ENCODE measurements at regions not wholly inside any gene's neighbourhood (a gene's known extent, or its start where the extent isn't known, plus 50 kb on each side); places are given as distances from the start of the nearest gene placed in this dataset.

DNA sequence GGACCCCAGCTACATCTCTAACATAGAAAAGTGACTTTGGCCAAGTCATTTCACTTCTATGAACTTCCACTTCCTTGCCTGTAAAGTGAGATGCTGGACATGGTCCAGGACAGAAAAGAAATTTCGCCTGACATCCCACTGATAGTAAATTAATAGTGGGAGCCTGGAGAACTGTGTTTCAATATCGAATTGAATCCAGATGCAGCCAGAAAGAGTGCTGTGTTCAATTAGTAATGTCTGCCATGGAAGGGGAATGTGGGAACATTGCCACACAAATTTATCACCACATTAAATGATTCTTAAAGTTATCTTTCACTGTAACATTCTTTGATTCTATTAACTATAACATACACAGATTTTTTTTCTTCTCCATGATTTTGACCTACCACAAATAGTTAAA, 255.0 kb downstream of the HACE1 start:
- H3K27me3 ChIP-seq, result no peaks in the 10 kb centered on the region
- H3K4me1 ChIP-seq, result peaks cover 0 to 4% (median 0%) of the 10 kb centered on the region in 4 donors
- no peak overlapping the region for H3K27ac ChIP-seq
- no peaks in the 10 kb centered on the region for H3K9me3 ChIP-seq
- no peak overlapping the region for H3K4me3 ChIP-seq
- DNase-seq (no peak), ATAC-seq (no peak)
- 38% methylated on average over 2 of the region's 2 CpGs for WGBS (ENCODE audit: insufficient coverage, low coverage, low lambda C conversion rate, missing lambda C conversion rate)
- no peaks in the 10 kb centered on the region for H3K36me3 ChIP-seq
- intact Hi-C loops (cut with DNase I), result no loop called here
- TF ChIP-seq, protein P1, sequence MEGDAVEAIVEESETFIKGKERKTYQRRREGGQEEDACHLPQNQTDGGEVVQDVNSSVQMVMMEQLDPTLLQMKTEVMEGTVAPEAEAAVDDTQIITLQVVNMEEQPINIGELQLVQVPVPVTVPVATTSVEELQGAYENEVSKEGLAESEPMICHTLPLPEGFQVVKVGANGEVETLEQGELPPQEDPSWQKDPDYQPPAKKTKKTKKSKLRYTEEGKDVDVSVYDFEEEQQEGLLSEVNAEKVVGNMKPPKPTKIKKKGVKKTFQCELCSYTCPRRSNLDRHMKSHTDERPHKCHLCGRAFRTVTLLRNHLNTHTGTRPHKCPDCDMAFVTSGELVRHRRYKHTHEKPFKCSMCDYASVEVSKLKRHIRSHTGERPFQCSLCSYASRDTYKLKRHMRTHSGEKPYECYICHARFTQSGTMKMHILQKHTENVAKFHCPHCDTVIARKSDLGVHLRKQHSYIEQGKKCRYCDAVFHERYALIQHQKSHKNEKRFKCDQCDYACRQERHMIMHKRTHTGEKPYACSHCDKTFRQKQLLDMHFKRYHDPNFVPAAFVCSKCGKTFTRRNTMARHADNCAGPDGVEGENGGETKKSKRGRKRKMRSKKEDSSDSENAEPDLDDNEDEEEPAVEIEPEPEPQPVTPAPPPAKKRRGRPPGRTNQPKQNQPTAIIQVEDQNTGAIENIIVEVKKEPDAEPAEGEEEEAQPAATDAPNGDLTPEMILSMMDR (IDR thresholded peaks at IDR 0.05), result no peak
- TF ChIP-seq POLR2A (IDR thresholded peaks at IDR 0.05), result no peak

DNA sequence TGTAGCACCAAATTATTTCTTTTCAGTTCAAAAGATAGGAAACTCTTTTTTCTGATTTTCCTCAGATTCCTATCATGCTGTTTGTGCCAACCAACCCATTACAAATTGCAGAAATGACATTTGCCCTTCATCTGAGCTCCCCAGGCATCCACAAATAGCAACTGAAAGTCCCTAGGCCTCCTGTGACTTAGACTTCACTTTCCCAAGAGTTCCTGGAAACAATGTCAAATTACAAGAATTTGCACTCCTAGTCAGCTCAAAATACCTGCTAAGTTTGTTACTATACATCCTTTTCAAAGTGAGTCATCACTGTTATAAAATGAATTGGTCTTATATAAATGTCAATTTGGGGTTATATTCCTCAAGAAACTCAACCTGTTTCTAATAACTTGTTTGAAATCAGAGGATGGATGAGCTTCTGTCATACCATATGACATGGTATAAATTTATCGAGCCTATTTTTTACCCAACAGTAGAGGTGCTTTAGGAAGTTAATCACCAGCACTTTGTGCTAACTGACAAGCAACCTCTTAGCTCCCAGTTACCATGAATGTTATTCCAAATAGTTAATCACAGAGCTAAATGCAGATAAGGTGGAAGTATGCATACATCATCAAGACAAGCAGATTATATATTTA, 256.5 kb downstream of the HACE1 start:
- no peaks in the 10 kb centered on the region for H3K9me3 ChIP-seq
- ATAC-seq (no peak), DNase-seq (no peak)
- no peak overlapping the region for H3K27ac ChIP-seq
- intact Hi-C loops (cut with DNase I), result no loop called here
- WGBS (ENCODE audit: insufficient coverage, low coverage, low lambda C conversion rate, missing lambda C conversion rate), result 53% methylated on average over 1 of the region's 1 CpG
- no peaks in the 10 kb centered on the region for H3K36me3 ChIP-seq
- TF ChIP-seq, protein P1 (IDR thresholded peaks at IDR 0.05), result no peak
- no peak for TF ChIP-seq POLR2A (IDR thresholded peaks at IDR 0.05)
- no peaks in the 10 kb centered on the region for H3K27me3 ChIP-seq
- H3K4me1 ChIP-seq, result peaks cover 0 to 4% (median 0%) of the 10 kb centered on the region in 4 donors
- no peak overlapping the region for H3K4me3 ChIP-seq

DNA sequence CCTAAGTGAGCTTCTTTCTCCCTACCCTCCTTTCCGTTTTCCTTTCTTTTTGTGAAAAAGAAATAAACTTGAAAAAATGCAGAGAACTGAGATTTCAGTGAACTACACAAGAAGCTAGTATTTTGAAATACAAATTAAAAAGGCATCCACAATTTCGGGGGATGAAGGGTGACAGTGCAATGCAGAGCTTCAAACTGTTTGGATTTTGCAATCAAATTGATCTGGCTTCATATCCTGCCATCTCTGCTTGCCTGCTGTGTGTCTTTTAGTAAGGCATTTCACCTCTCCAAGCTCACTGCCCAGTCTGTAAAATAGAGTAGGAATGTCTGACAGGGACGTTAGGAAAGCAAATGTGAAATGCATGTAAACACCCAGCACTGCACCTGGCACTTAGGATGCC, 258.0 kb downstream of the HACE1 start:
- no peak for TF ChIP-seq POLR2A (IDR thresholded peaks at IDR 0.05)
- TF ChIP-seq, protein P1 (IDR thresholded peaks at IDR 0.05), result no peak
- ATAC-seq, result peak in 3 of 4 donors; percentile 74 to 92 (median 86)
- H3K27ac ChIP-seq, result no peak overlapping the region
- 9% methylated on average over 3 of the region's 3 CpGs for WGBS (ENCODE audit: insufficient coverage, low coverage, low lambda C conversion rate, missing lambda C conversion rate)
- H3K4me3 ChIP-seq, result no peak overlapping the region
- no peaks in the 10 kb centered on the region for H3K27me3 ChIP-seq
- H3K4me1 ChIP-seq, result peaks cover 0 to 4% (median 0%) of the 10 kb centered on the region in 4 donors
- intact Hi-C loops (cut with DNase I), result no loop called here
- no peaks in the 10 kb centered on the region for H3K36me3 ChIP-seq
- H3K9me3 ChIP-seq, result no peaks in the 10 kb centered on the region
- no peak for DNase-seq

DNA sequence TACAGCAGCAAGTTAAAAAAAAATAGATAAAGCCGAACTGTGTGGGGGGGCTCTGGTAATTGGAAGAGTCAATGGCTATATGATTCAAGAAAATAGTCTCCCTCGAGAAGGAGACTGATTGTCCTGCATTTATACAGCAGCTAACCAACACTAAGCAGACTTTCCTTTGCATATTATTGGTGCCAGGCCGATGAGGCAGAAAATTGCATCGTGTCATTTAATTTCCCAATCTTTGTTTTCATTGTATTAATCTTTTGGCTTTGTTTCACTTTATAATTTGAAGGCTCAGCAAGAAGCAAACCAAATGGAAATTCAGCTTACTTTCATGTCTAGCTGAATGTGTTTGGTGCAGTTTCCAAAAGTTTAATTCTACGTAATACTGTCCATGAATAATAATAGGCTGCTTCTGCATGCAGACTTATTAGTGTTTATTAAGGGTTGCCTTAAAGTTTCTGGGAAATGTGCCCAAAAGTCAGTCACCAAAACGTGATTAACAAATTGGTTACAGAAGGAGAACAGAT, 258.5 kb downstream of the HACE1 start:
- DNase-seq (no peak), ATAC-seq (peak in 1 of 4 donors; percentile 32)
- TF ChIP-seq, protein P1 (IDR thresholded peaks at IDR 0.05), result no peak
- TF ChIP-seq POLR2A (IDR thresholded peaks at IDR 0.05), result no peak
- Histone ChIP-seq H3K4me1 (peaks cover 0 to 4% (median 0%) of the 10 kb centered on the region in 4 donors), H3K36me3 (no peaks in the 10 kb centered on the region), H3K9me3 (no peaks in the 10 kb centered on the region), H3K27ac (no peak overlapping the region), H3K4me3 (no peak overlapping the region), H3K27me3 (no peaks in the 10 kb centered on the region)
- WGBS (ENCODE audit: insufficient coverage, low coverage, low lambda C conversion rate, missing lambda C conversion rate), result 48% methylated on average over 6 of the region's 6 CpGs
- intact Hi-C loops (cut with DNase I), result no loop called here
